ENCODE measurements at regions not wholly inside any gene's neighbourhood (a gene's known extent, or its start where the extent isn't known, plus 50 kb on each side); places are given as distances from the start of the nearest gene placed in this dataset.

- TF ChIP-seq, protein P1, sequence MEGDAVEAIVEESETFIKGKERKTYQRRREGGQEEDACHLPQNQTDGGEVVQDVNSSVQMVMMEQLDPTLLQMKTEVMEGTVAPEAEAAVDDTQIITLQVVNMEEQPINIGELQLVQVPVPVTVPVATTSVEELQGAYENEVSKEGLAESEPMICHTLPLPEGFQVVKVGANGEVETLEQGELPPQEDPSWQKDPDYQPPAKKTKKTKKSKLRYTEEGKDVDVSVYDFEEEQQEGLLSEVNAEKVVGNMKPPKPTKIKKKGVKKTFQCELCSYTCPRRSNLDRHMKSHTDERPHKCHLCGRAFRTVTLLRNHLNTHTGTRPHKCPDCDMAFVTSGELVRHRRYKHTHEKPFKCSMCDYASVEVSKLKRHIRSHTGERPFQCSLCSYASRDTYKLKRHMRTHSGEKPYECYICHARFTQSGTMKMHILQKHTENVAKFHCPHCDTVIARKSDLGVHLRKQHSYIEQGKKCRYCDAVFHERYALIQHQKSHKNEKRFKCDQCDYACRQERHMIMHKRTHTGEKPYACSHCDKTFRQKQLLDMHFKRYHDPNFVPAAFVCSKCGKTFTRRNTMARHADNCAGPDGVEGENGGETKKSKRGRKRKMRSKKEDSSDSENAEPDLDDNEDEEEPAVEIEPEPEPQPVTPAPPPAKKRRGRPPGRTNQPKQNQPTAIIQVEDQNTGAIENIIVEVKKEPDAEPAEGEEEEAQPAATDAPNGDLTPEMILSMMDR (IDR thresholded peaks at IDR 0.05): no peak
- TF ChIP-seq EP300 (IDR thresholded peaks at IDR 0.05): no peak
These were observed 413.3 kb upstream of the NRSN1 start for GRCh38 chr6:23712756-23713155.
